ENCODE measurements at regions not wholly inside any gene's neighbourhood (a gene's known extent, or its start where the extent isn't known, plus 50 kb on each side); places are given as distances from the start of the nearest gene placed in this dataset.

- no peak for DNase-seq (ENCODE audit: low spot score)
Measured at GRCh38 chr10:81784111-81784597, 90.8 kb upstream of the NRG3 start.

GRCh38 chr10:81792729-81793128, 82.3 kb upstream of the NRG3 start:
- DNase-seq (ENCODE audit: low spot score) = no peak

- DNase-seq (ENCODE audit: low spot score) = no peak
Measured at GRCh38 chr10:81806842-81807241, 68.2 kb upstream of the NRG3 start.

- DNase-seq (ENCODE audit: low spot score) = no peak
Measured at GRCh38 chr10:81814842-81815241, 60.2 kb upstream of the NRG3 start.

GRCh38 chr10:81817596-81818170, 57.3 kb upstream of the NRG3 start:
- no peak for DNase-seq (ENCODE audit: low spot score)

- no peak for DNase-seq (ENCODE audit: low spot score)
Measured at GRCh38 chr10:81820418-81820817, 54.6 kb upstream of the NRG3 start.
